SK-N-SH treated with all-trans-retinoic acid at 6 μM for 48 hours (cell line): ENCODE measurements at regions not wholly inside any gene's neighbourhood (a gene's known extent, or its start where the extent isn't known, plus 50 kb on each side); places are given as distances from the start of the nearest gene placed in this dataset.

ENCODE experiments used
- GLIS3 ChIP-seq: fragments of 250-450 bp; sonication (Bioruptor Pico); IDR thresholded peaks from 2 replicates; pipeline ENCODE4 v1.5.0; 2020; ENCODE audit warnings: mild to moderate bottlenecking, moderate library complexity
- ISL1 ChIP-seq: fragments of 250-450 bp; sonication (Bioruptor Pico); IDR thresholded peaks from 2 replicates; pipeline ENCODE4 v2.1.2; 2022; ENCODE audit warnings: mild to moderate bottlenecking, moderate library complexity
- PATZ1 ChIP-seq: fragments of 250-450 bp; sonication (Bioruptor Pico); IDR thresholded peaks from 2 replicates; pipeline ENCODE4 v1.8.0; 2020; ENCODE audit warnings: mild to moderate bottlenecking, moderate library complexity, borderline replicate concordance
- TOX ChIP-seq: fragments of 250-450 bp; sonication (Bioruptor Pico); IDR thresholded peaks from 2 replicates; pipeline ENCODE4 v1.8.0; 2021; ENCODE audit warnings: mild to moderate bottlenecking, moderate library complexity, borderline replicate concordance
- TSHZ2 ChIP-seq: fragments of 250-450 bp; sonication (Bioruptor Pico); IDR thresholded peaks from 2 replicates; pipeline ENCODE4 v1.5.0; 2020; ENCODE audit warnings: mild to moderate bottlenecking, moderate library complexity
- ZC3H10 ChIP-seq: fragments of 250-450 bp; sonication (Bioruptor Pico); IDR thresholded peaks from 2 replicates; pipeline ENCODE4 v1.5.1; 2021; ENCODE audit warnings: mild to moderate bottlenecking, moderate library complexity
- ZFP3 ChIP-seq: fragments of 250-450 bp; sonication (Bioruptor Pico); IDR thresholded peaks from 2 replicates; pipeline ENCODE4 v1.5.0; 2020; ENCODE audit warnings: mild to moderate bottlenecking, moderate library complexity
- ZFP30 ChIP-seq: fragments of 450-650 bp; formaldehyde crosslinking; IDR thresholded peaks from 2 replicates; pipeline ENCODE4 v1.5.0; 2022; ENCODE audit warnings: mild to moderate bottlenecking, moderate library complexity
- ZNF70 ChIP-seq: fragments of 450-650 bp; formaldehyde crosslinking; IDR thresholded peaks from 2 replicates; pipeline ENCODE4 v1.5.0; 2020; ENCODE audit warnings: mild to moderate bottlenecking, moderate library complexity
- ZNF8 ChIP-seq: fragments of 450-650 bp; formaldehyde crosslinking; IDR thresholded peaks from 2 replicates; pipeline ENCODE4 v1.5.0; 2020; ENCODE audit warnings: mild to moderate bottlenecking, moderate library complexity

- TF ChIP-seq GLIS3 (CRISPR knock-in tag) (no peak), PATZ1 (CRISPR knock-in tag) (no peak), ZC3H10 (CRISPR knock-in tag) (no peak), ZNF70 (CRISPR knock-in tag) (no peak), TOX (no peak), ZNF8 (CRISPR knock-in tag) (no peak), ZFP30 (CRISPR knock-in tag) (no peak), ISL1 (CRISPR knock-in tag) (no peak), TSHZ2 (CRISPR knock-in tag) (no peak), ZFP3 (CRISPR knock-in tag) (no peak)
Observed at GRCh38 chr10:104516986-104517385, 124.1 kb upstream of the SORCS3 start.
